ENCODE measurements at regions not wholly inside any gene's neighbourhood (a gene's known extent, or its start where the extent isn't known, plus 50 kb on each side); places are given as distances from the start of the nearest gene placed in this dataset.

DNA sequence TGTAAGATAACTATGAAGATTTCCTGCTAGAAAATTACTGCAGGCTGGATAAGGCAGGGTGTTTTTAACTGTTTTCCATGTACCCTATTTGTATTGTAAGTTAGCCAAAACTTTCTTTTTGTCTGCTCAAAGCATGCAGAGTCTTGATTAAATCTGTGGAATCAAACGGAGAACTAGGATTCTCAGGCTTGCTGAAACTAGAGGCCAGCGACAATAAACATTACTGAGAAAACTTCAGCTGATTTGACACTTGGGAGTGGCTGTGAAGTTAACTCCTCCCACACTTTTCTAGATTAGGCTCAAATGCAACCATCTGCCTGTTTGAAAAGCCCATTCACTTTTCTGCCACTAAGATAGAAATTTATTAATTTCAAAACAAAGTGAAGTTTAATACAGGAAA is 153.2 kb upstream of the FRMD4B start:
- TF ChIP-seq, protein P1, sequence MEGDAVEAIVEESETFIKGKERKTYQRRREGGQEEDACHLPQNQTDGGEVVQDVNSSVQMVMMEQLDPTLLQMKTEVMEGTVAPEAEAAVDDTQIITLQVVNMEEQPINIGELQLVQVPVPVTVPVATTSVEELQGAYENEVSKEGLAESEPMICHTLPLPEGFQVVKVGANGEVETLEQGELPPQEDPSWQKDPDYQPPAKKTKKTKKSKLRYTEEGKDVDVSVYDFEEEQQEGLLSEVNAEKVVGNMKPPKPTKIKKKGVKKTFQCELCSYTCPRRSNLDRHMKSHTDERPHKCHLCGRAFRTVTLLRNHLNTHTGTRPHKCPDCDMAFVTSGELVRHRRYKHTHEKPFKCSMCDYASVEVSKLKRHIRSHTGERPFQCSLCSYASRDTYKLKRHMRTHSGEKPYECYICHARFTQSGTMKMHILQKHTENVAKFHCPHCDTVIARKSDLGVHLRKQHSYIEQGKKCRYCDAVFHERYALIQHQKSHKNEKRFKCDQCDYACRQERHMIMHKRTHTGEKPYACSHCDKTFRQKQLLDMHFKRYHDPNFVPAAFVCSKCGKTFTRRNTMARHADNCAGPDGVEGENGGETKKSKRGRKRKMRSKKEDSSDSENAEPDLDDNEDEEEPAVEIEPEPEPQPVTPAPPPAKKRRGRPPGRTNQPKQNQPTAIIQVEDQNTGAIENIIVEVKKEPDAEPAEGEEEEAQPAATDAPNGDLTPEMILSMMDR (IDR thresholded peaks at IDR 0.05), result no peak
- Histone ChIP-seq H3K27me3 (peaks cover 20 to 43% of the 10 kb centered on the region in 2 donors), H3K36me3 (no peaks in the 10 kb centered on the region), H3K4me1 (peaks cover 0 to 21% of the 10 kb centered on the region in 2 donors), H3K9me3 (no peaks in the 10 kb centered on the region), H3K4me3 (no peak overlapping the region), H3K27ac (no peak overlapping the region)
- ATAC-seq (no peak), DNase-seq (peak in 1 of 4 donors; percentile 38)
- intact Hi-C loops (cut with DNase I), result no loop called here

- no peak for ATAC-seq
- H3K27me3 ChIP-seq, result peaks cover 20 to 34% of the 10 kb centered on the region in 2 donors
- TF ChIP-seq, protein P1 (IDR thresholded peaks at IDR 0.05), result no peak
- no peak overlapping the region for H3K27ac ChIP-seq
- DNase-seq, result no peak
- no peaks in the 10 kb centered on the region for H3K36me3 ChIP-seq
- H3K4me1 ChIP-seq, result peaks cover 0 to 20% of the 10 kb centered on the region in 2 donors
- H3K4me3 ChIP-seq, result no peak overlapping the region
- intact Hi-C loops (cut with DNase I), result no loop called here
- H3K9me3 ChIP-seq, result no peaks in the 10 kb centered on the region
These were observed 152.4 kb upstream of the FRMD4B start for GRCh38 chr3:69538281-69538680.

- no peak for ATAC-seq
- TF ChIP-seq, protein P1 (IDR thresholded peaks at IDR 0.05), result no peak
- H3K9me3 ChIP-seq, result no peaks in the 10 kb centered on the region
- peaks cover 3 to 16% of the 10 kb centered on the region in 2 donors for H3K27me3 ChIP-seq
- H3K4me1 ChIP-seq, result peaks cover 0 to 2% of the 10 kb centered on the region in 2 donors
- intact Hi-C loops (cut with DNase I), result no loop called here
- H3K4me3 ChIP-seq, result no peak overlapping the region
- no peak overlapping the region for H3K27ac ChIP-seq
- DNase-seq, result no peak
- H3K36me3 ChIP-seq, result no peaks in the 10 kb centered on the region
These were observed 150.6 kb upstream of the FRMD4B start for GRCh38 chr3:69536306-69537020.

DNA sequence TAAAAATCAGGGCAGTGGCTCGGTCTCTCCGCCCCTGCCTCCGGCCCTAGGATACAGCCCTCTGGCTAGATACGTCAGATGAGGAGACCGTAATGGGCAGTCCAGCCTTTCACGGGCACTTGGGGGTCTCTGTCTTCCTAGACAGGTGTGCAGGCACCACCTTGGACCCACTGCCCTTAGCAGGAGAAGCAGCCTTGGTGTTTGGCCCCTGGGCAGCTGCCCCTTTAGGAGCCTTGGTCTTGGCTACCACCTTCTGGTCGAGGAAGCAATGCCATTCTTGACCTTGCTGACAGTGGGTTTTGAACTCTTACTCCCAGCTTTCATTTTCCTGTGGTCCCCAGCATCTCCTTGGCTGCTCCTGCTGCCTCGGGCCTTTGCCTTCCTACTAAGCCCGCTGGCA is 149.7 kb upstream of the FRMD4B start:
- no peaks in the 10 kb centered on the region for H3K4me1 ChIP-seq
- DNase-seq (no peak), ATAC-seq (no peak)
- H3K27me3 ChIP-seq, result peaks cover 0 to 8% of the 10 kb centered on the region in 2 donors
- no peaks in the 10 kb centered on the region for H3K9me3 ChIP-seq
- TF ChIP-seq, protein P1 (IDR thresholded peaks at IDR 0.05), result no peak
- H3K27ac ChIP-seq, result no peak overlapping the region
- H3K4me3 ChIP-seq, result no peak overlapping the region
- intact Hi-C loops (cut with DNase I), result no loop called here
- H3K36me3 ChIP-seq, result no peaks in the 10 kb centered on the region

- no peak overlapping the region for H3K27ac ChIP-seq
- H3K27me3 ChIP-seq, result no peaks in the 10 kb centered on the region
- ATAC-seq, result no peak
- no peaks in the 10 kb centered on the region for H3K36me3 ChIP-seq
- no peaks in the 10 kb centered on the region for H3K4me1 ChIP-seq
- intact Hi-C loops (cut with DNase I), result no loop called here
- no peak overlapping the region for H3K4me3 ChIP-seq
- DNase-seq, result no peak
- H3K9me3 ChIP-seq, result no peaks in the 10 kb centered on the region
- TF ChIP-seq, protein P1 (IDR thresholded peaks at IDR 0.05), result no peak
These were observed 146.8 kb upstream of the FRMD4B start for GRCh38 chr3:69532547-69533224.
